LNCAP (cell line): ENCODE measurements at regions not wholly inside any gene's neighbourhood (a gene's known extent, or its start where the extent isn't known, plus 50 kb on each side); places are given as distances from the start of the nearest gene placed in this dataset.

ENCODE experiments used
- TF ChIP-seq, protein P1 (sequence below): fragments of 450-650 bp; IDR thresholded peaks from 2 replicates; pipeline ENCODE4 v1.5.1; 2017; ENCODE audit warnings: mild to moderate bottlenecking

DNA sequence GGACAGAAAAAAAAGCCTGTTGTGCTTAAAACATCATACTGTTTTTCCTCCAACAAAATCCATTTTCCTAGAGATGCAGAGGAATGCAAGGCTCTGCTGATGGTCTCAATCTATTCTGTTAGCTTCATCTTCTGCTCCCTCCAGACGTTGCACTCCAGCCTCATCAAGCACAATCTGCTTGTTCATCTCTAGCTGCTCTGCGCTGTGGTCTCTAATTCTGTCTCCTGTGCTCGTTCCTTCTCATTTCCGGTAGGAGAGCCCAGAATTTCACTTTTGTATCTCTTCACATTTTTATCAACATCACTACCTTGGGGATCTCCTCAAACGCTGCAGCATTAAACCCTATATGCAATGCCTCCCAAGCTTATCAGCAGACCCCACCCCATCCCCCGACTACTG, 708.9 kb downstream of the RNF144A start:
- TF ChIP-seq, protein P1, sequence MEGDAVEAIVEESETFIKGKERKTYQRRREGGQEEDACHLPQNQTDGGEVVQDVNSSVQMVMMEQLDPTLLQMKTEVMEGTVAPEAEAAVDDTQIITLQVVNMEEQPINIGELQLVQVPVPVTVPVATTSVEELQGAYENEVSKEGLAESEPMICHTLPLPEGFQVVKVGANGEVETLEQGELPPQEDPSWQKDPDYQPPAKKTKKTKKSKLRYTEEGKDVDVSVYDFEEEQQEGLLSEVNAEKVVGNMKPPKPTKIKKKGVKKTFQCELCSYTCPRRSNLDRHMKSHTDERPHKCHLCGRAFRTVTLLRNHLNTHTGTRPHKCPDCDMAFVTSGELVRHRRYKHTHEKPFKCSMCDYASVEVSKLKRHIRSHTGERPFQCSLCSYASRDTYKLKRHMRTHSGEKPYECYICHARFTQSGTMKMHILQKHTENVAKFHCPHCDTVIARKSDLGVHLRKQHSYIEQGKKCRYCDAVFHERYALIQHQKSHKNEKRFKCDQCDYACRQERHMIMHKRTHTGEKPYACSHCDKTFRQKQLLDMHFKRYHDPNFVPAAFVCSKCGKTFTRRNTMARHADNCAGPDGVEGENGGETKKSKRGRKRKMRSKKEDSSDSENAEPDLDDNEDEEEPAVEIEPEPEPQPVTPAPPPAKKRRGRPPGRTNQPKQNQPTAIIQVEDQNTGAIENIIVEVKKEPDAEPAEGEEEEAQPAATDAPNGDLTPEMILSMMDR = no peak

DNA sequence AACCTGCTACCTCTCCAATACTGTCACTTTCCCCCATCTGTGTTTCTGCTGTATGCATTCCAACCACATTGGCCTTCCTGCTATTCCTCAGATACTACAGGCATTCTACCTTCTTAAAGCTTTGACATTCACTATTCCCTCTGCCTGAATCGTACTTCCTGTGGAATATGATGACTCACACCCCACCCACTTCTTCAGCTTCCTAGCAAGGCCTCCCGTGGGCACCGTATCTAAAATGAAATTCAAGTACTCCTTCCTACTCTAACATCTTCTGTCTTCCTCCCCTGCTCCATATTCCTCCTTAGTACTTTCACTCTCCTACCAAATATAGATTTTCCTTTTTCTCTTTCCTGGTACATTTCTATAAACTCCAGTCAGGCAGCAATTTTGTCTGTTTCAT, 710.4 kb downstream of the RNF144A start:
- TF ChIP-seq, protein P1 = no peak

DNA sequence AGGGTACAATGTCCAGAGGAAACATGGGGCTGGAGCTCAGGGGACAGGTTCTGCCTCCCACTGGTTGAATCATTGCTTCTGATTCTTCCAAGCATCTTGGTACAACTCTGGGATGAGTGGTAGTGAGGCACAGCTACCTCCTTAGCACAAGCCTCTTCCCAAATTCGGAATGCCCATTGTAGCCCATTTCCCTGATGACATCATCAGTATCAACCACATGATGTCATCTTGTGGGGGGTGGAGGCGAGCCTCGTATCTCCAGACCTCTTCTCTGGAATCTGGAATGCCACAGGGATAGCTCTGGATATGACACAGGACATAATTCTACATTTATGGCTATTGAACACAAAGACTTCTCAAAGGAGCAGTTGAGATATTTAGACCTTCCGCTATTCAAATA, 715.2 kb downstream of the RNF144A start:
- TF ChIP-seq, protein P1 = no peak

DNA sequence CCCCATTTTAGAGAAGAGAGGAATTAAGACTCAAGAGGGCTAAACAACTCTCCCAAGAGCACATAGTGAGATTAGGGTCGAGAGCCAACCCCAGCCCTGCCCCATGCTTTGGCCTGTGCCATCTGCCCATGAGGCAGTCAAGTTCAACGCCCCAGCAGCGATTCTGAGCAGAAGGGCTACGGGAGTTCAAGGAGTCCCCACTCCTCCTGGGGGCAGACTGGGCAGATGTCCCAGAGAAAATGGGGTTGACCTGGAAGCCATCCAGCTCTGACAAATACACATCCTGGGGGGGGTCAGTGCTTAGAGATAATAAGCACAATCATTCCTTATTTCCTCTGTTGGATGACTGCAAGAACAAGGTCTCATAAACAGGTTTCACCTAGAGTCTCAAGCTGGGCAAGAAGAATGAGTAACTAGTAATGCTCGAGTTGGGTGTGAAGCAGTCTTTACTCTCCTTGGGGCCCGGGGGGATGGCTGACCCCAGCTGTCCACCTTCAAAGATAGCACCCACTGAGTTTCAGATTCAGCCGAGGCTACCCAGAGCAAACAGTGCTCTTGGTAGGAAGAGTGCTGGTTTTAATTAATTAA, 716.4 kb downstream of the RNF144A start:
- TF ChIP-seq, protein P1 = no peak

DNA sequence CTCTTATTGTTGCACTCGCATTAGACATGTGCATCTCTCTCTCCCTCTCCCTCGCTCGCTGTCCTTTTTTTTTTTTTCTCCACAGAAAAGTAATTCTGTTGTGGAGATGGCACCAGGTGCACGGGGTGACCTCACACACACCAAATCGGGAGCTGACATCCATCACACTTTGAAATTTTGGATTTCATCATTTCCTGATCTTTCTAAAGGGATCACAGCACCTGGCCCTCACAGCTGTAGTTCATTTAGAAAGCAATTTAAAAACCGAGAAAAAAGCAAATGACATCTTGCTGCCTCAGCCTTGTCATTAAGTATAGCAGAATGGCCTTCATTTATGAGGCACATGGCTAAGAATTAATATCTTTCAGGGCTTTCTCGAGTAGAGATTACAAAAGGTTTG, 717.2 kb downstream of the RNF144A start:
- TF ChIP-seq, protein P1 = no peak

DNA sequence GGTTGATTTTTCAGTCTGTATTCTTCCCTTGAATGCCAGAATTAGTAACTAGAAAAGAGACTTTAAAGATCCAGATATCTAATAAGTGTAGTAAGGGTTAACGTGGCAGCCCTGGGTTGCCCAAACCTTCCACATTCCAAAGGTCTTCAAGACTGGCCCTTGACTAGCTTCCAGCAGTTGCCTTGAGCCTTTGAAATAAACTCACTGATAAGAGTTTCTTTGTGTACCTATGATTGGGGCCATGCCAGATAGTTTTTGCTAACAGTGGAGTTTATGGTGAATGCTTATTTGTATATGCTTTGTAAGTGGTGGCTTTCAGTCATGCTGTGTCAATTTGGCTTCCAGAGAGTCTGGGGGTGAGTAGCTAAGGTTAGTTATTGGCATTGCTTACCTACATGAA, 722.3 kb downstream of the RNF144A start:
- TF ChIP-seq, protein P1 = no peak

DNA sequence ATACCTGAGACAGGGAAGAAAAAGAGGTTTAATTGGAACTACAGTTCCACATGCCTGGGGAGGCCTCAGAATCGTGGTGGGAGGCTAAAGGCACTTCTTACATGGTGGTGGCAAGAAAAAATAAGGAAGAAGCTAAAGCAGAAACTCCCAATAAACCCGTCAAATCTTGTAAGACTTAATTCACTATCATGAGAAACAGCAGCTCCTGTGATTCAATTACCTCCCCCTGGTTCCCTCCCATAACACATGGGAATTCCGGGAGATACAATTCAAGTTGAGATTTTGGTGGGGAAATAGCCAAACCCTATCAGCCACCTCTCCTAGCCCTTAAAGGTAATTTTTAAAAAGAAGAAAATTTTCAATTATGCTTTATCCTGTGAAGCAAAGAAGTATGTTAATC, 728.8 kb downstream of the RNF144A start:
- TF ChIP-seq, protein P1 = no peak

DNA sequence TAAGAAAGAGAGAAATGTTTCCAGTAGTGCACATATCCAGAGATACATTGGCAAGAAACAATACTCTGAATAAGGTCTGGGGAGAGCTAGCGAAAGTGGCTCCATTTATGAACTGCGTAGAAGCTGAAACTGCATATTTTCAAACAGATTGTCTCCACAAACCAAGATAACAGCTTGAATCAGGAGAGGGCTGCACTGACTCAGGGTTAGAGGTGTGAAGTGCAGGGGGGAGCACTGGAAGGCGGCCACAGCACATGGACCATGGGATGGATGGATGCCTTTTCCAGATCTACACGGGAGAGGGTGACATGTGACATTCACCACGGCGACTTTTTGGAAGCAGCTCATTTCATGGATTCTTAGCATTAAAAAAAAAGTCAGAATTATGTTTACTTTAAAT, 729.4 kb downstream of the RNF144A start:
- TF ChIP-seq, protein P1 = no peak
